GM10266 (cell line): ENCODE measurements at regions not wholly inside any gene's neighbourhood (a gene's known extent, or its start where the extent isn't known, plus 50 kb on each side); places are given as distances from the start of the nearest gene placed in this dataset.

Source experiments
- DNase-seq: peaks from one replicate; pipeline ENCODE4 v3.0.0; 2012; ENCODE audit errors: extremely low spot score
- CTCF ChIP-seq: IDR thresholded peaks from 2 replicates; pipeline ENCODE4 v1.5.1; 2012; ENCODE audit warnings: mild to moderate bottlenecking, low read depth; ENCODE audit not compliant: control insufficient read depth, insufficient read depth; ENCODE audit errors: missing control alignments

GRCh38 chr4:189773909-189774308 lies 166.8 kb upstream of the FRG1 start:
- no peak for TF ChIP-seq CTCF
- DNase-seq, result no peak

GRCh38 chr4:189779281-189779980 lies 161.2 kb upstream of the FRG1 start:
- no peak for DNase-seq
- no peak for TF ChIP-seq CTCF

- no peak for TF ChIP-seq CTCF
- DNase-seq, result no peak
Measured at GRCh38 chr4:189780391-189780790, 160.3 kb upstream of the FRG1 start.

GRCh38 chr4:189784651-189785050 lies 156.0 kb upstream of the FRG1 start:
- DNase-seq, result no peak

GRCh38 chr4:189785257-189785656 lies 155.4 kb upstream of the FRG1 start:
- no peak for TF ChIP-seq CTCF

More at GRCh38 chr4:189784651-189785050, 156.0 kb upstream of the FRG1 start:
- TF ChIP-seq CTCF, result no peak

GRCh38 chr4:189786447-189786846 lies 154.2 kb upstream of the FRG1 start:
- TF ChIP-seq CTCF, result no peak
- DNase-seq, result no peak

More at GRCh38 chr4:189785257-189785656, 155.4 kb upstream of the FRG1 start:
- no peak for DNase-seq

- no peak for TF ChIP-seq CTCF
Measured at GRCh38 chr4:189787216-189788031, 153.2 kb upstream of the FRG1 start.

More at GRCh38 chr4:189787216-189788031, 153.2 kb upstream of the FRG1 start:
- DNase-seq, result no peak
